ENCODE measurements at regions not wholly inside any gene's neighbourhood (a gene's known extent, or its start where the extent isn't known, plus 50 kb on each side); places are given as distances from the start of the nearest gene placed in this dataset.

- TF ChIP-seq CTCF (IDR thresholded peaks at IDR 0.05; ENCODE audit: low read depth, low read length) (no peak), EZH2phosphoT487 (IDR thresholded peaks at IDR 0.05; ENCODE audit: low read depth) (no peak)
Observed at GRCh38 chr10:120744040-120744439, 107.1 kb upstream of the WDR11 start.
